ENCODE measurements at regions not wholly inside any gene's neighbourhood (a gene's known extent, or its start where the extent isn't known, plus 50 kb on each side); places are given as distances from the start of the nearest gene placed in this dataset.
"Not testable (repeated sequence)": the region's sequence is repeated elsewhere in the genome, so short reads cannot be mapped to it uniquely, and the experiment has no call there.

- Histone ChIP-seq H3K27me3 (ENCODE audit: low read depth) (no peaks in the 10 kb centered on the region), H3K27ac (no peak overlapping the region), H3K36me3 (no peaks in the 10 kb centered on the region), H3K4me3 (no peak overlapping the region), H3K9me3 (no peaks in the 10 kb centered on the region), H3K4me1 (no peaks in the 10 kb centered on the region)
- ATAC-seq (no peak), DNase-seq (no peak)
- no peak for TF ChIP-seq CTCF (IDR thresholded peaks at IDR 0.05)
- intact Hi-C loops (cut with DNase I), result no loop called here
Observed at GRCh38 chr3:164730815-164731360, 347.4 kb downstream of the SI start.

- H3K36me3 ChIP-seq, result no peaks in the 10 kb centered on the region
Observed at GRCh38 chr3:164723396-164723795, 354.9 kb downstream of the SI start.

GRCh38 chr3:164702808-164703207 lies 375.5 kb downstream of the SI start:
- H3K27me3 ChIP-seq (ENCODE audit: low read depth); H3K9me3 ChIP-seq; intact Hi-C loops (cut with DNase I); ATAC-seq; H3K4me1 ChIP-seq; H3K27ac ChIP-seq; DNase-seq; H3K36me3 ChIP-seq; H3K4me3 ChIP-seq: not testable (repeated sequence)

More at GRCh38 chr3:164723396-164723795, 354.9 kb downstream of the SI start:
- ATAC-seq (no peak), DNase-seq (no peak)
- intact Hi-C loops (cut with DNase I), result no loop called here
- H3K27me3 ChIP-seq (ENCODE audit: low read depth), result no peaks in the 10 kb centered on the region
- no peak overlapping the region for H3K27ac ChIP-seq
- no peaks in the 10 kb centered on the region for H3K4me1 ChIP-seq
- no peak for TF ChIP-seq CTCF (IDR thresholded peaks at IDR 0.05)
- no peak overlapping the region for H3K4me3 ChIP-seq
- no peaks in the 10 kb centered on the region for H3K9me3 ChIP-seq

GRCh38 chr3:164687902-164688301 lies 390.4 kb downstream of the SI start:
- no peaks in the 10 kb centered on the region for H3K9me3 ChIP-seq
- no peak for ATAC-seq
- H3K36me3 ChIP-seq, result no peaks in the 10 kb centered on the region
- DNase-seq, result no peak
- intact Hi-C loops (cut with DNase I), result no loop called here
- H3K4me1 ChIP-seq, result no peaks in the 10 kb centered on the region
- no peak overlapping the region for H3K27ac ChIP-seq
- H3K27me3 ChIP-seq (ENCODE audit: low read depth), result no peaks in the 10 kb centered on the region
- no peak for TF ChIP-seq CTCF (IDR thresholded peaks at IDR 0.05)
- H3K4me3 ChIP-seq, result no peak overlapping the region

GRCh38 chr3:164687211-164687610 lies 391.1 kb downstream of the SI start:
- DNase-seq (no peak), ATAC-seq (no peak)
- no peaks in the 10 kb centered on the region for H3K36me3 ChIP-seq
- TF ChIP-seq CTCF (IDR thresholded peaks at IDR 0.05), result no peak
- H3K27me3 ChIP-seq (ENCODE audit: low read depth), result no peaks in the 10 kb centered on the region
- H3K9me3 ChIP-seq, result no peaks in the 10 kb centered on the region
- no peak overlapping the region for H3K4me3 ChIP-seq
- no peaks in the 10 kb centered on the region for H3K4me1 ChIP-seq
- intact Hi-C loops (cut with DNase I), result no loop called here
- no peak overlapping the region for H3K27ac ChIP-seq

GRCh38 chr3:164683489-164683888 lies 394.8 kb downstream of the SI start:
- DNase-seq, result no peak
- no peak overlapping the region for H3K4me3 ChIP-seq
- TF ChIP-seq CTCF (IDR thresholded peaks at IDR 0.05), result no peak
- H3K36me3 ChIP-seq, result no peaks in the 10 kb centered on the region
- no peaks in the 10 kb centered on the region for H3K4me1 ChIP-seq
- no peak for ATAC-seq
- H3K27me3 ChIP-seq (ENCODE audit: low read depth), result no peaks in the 10 kb centered on the region
- H3K27ac ChIP-seq, result no peak overlapping the region
- H3K9me3 ChIP-seq, result no peaks in the 10 kb centered on the region
- intact Hi-C loops (cut with DNase I), result no loop called here

All from lower lobe of right lung (tissue), 2 donors.